Testis (tissue), 2 donors: ENCODE measurements at regions not wholly inside any gene's neighbourhood (a gene's known extent, or its start where the extent isn't known, plus 50 kb on each side); places are given as distances from the start of the nearest gene placed in this dataset.

Experiments used
- POLR2A ChIP-seq: fragments of 450-650 bp; IDR thresholded peaks from one replicate; pipeline ENCODE4 v1.6.1; 2017; ENCODE audit warnings: antibody characterized with exemption, mild to moderate bottlenecking, moderate library complexity
- TF ChIP-seq, protein P1 (sequence below), 3 experiments: fragments of 450-650 bp in 2 of 3; fragments of 200-600 bp in 1 of 3; sonication (generic) in 1 of 3; IDR thresholded peaks; one replicate each; pipeline ENCODE4 v1.5.1; 2016 to 2019; ENCODE audit warnings: antibody characterized with exemption in 3 of 3, mild to moderate bottlenecking in 2 of 3, moderate library complexity in 1 of 3

- TF ChIP-seq, protein P1, sequence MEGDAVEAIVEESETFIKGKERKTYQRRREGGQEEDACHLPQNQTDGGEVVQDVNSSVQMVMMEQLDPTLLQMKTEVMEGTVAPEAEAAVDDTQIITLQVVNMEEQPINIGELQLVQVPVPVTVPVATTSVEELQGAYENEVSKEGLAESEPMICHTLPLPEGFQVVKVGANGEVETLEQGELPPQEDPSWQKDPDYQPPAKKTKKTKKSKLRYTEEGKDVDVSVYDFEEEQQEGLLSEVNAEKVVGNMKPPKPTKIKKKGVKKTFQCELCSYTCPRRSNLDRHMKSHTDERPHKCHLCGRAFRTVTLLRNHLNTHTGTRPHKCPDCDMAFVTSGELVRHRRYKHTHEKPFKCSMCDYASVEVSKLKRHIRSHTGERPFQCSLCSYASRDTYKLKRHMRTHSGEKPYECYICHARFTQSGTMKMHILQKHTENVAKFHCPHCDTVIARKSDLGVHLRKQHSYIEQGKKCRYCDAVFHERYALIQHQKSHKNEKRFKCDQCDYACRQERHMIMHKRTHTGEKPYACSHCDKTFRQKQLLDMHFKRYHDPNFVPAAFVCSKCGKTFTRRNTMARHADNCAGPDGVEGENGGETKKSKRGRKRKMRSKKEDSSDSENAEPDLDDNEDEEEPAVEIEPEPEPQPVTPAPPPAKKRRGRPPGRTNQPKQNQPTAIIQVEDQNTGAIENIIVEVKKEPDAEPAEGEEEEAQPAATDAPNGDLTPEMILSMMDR (IDR thresholded peaks at IDR 0.05) = no peak
- no peak for TF ChIP-seq POLR2A
These were observed 115.2 kb downstream of the MARCHF4 start for GRCh38 chr2:216257089-216257488.
